ENCODE measurements at regions not wholly inside any gene's neighbourhood (a gene's known extent, or its start where the extent isn't known, plus 50 kb on each side); places are given as distances from the start of the nearest gene placed in this dataset.

- TF ChIP-seq CTCF (conservative IDR thresholded peaks at IDR 0.05 in 1 of 2, IDR thresholded peaks at IDR 0.05 in 1 of 2; ENCODE audit: extremely low read depth in 1 of 2, insufficient read depth in 1 of 2, low read depth in 1 of 2, low read length in 2 of 2) (no peak), EZH2 (IDR thresholded peaks at IDR 0.05; ENCODE audit: borderline replicate concordance, low read length) (no peak)
Measured at GRCh38 chr7:52018680-52019054, 702.1 kb upstream of the COBL start.

All from mammary epithelial cell (primary cell).